DND-41 (cell line): ENCODE measurements at regions not wholly inside any gene's neighbourhood (a gene's known extent, or its start where the extent isn't known, plus 50 kb on each side); places are given as distances from the start of the nearest gene placed in this dataset.

Source experiments
- ATAC-seq: fragments of 200-7000 bp; cut with Tn5 transposase; 3 replicates; pipeline ENCODE4 v1.9.1; 2021; ENCODE audit warnings: low read depth; ENCODE audit not compliant: insufficient read depth
- DNase-seq: peaks from one replicate; pipeline ENCODE4 v3.0.0-alpha.2; 2020
- H2AFZ ChIP-seq: 2 replicates; pipeline ENCODE4 v1.6.0; 2012; ENCODE audit warnings: low read depth, low read length
- H3K27ac ChIP-seq: 2 replicates; pipeline ENCODE4 v1.5.1; 2012; ENCODE audit warnings: low read length, inconsistent platforms
- H3K27me3 ChIP-seq: fragments of 200-600 bp; sonication (generic); 2 replicates; pipeline ENCODE4 v1.6.0; 2012; ENCODE audit warnings: low read length, mild to moderate bottlenecking, inconsistent platforms; ENCODE audit not compliant: insufficient read depth, poor library complexity
- H3K36me3 ChIP-seq: 2 replicates; pipeline ENCODE4 v1.5.1; 2012; ENCODE audit warnings: low read length, inconsistent platforms; ENCODE audit not compliant: insufficient read depth
- H3K4me1 ChIP-seq: 2 replicates; pipeline ENCODE4 v1.5.1; 2012; ENCODE audit warnings: mild to moderate bottlenecking, low read length; ENCODE audit not compliant: insufficient read depth
- H3K4me2 ChIP-seq: 2 replicates; pipeline ENCODE4 v1.6.0; 2012; ENCODE audit warnings: mild to moderate bottlenecking, moderate library complexity, low read length, inconsistent platforms; ENCODE audit not compliant: insufficient read depth
- H3K4me3 ChIP-seq, 2 experiments: fragments of 200-600 bp in 1 of 2; shearing (Covaris generic) in 1 of 2; 2 replicates each; pipeline ENCODE4 v1.5.1; 2012 to 2016; ENCODE audit warnings: inconsistent platforms in 2 of 2, low read length in 2 of 2, mild to moderate bottlenecking in 2 of 2, low read depth in 1 of 2, moderate library complexity in 1 of 2
- H3K79me2 ChIP-seq: 2 replicates; pipeline ENCODE4 v1.6.0; 2012; ENCODE audit warnings: low read length, inconsistent platforms; ENCODE audit not compliant: insufficient read depth
- H3K9ac ChIP-seq: 2 replicates; pipeline ENCODE4 v1.6.0; 2012; ENCODE audit warnings: low read depth, mild to moderate bottlenecking, inconsistent platforms, low read length, moderate library complexity
- H3K9me3 ChIP-seq: 2 replicates; pipeline ENCODE4 v1.5.1; 2012; ENCODE audit warnings: low read length, moderate library complexity, mild to moderate bottlenecking, inconsistent platforms; ENCODE audit not compliant: insufficient read depth, severe bottlenecking
- H4K20me1 ChIP-seq: 2 replicates; pipeline ENCODE4 v1.6.0; 2012; ENCODE audit warnings: low read length; ENCODE audit not compliant: insufficient read depth
- CTCF ChIP-seq: IDR thresholded peaks from 2 replicates; pipeline ENCODE4 v1.5.1; 2012; ENCODE audit warnings: borderline replicate concordance, low read length, moderate library complexity, mild to moderate bottlenecking; ENCODE audit not compliant: poor library complexity, severe bottlenecking; ENCODE audit errors: extremely low read depth
- EZH2 ChIP-seq: IDR thresholded peaks from 3 replicates; pipeline ENCODE4 v1.6.1; 2012; ENCODE audit warnings: borderline replicate concordance, low read depth, mild to moderate bottlenecking, moderate library complexity, low read length, inconsistent platforms; ENCODE audit not compliant: severe bottlenecking

- Histone ChIP-seq H3K9me3 (no peaks in the 10 kb centered on the region), H3K27me3 (peaks cover 3% of the 10 kb centered on the region), H3K4me1 (no peaks in the 10 kb centered on the region), H3K36me3 (no peaks in the 10 kb centered on the region), H3K27ac (no peak overlapping the region), H3K79me2 (no peaks in the 10 kb centered on the region), H3K4me2 (no peak overlapping the region), H4K20me1 (no peaks in the 10 kb centered on the region), H2AFZ (no peak overlapping the region), H3K9ac (no peak overlapping the region), H3K4me3 (no peak overlapping the region)
- ATAC-seq (no peak), DNase-seq (no peak)
- TF ChIP-seq CTCF = no peak
- no peak for TF ChIP-seq EZH2
These were observed 53.7 kb upstream of the NPAS2 start for GRCh38 chr2:100766256-100766655.

- H3K36me3 ChIP-seq = no peaks in the 10 kb centered on the region
- H3K4me3 ChIP-seq = no peak overlapping the region
- H3K79me2 ChIP-seq = no peaks in the 10 kb centered on the region
- ATAC-seq = no peak
- H3K27me3 ChIP-seq = peaks cover 3% of the 10 kb centered on the region
- no peaks in the 10 kb centered on the region for H4K20me1 ChIP-seq
- TF ChIP-seq EZH2 (no peak), CTCF (no peak)
- no peak overlapping the region for H3K4me2 ChIP-seq
- H3K9ac ChIP-seq = no peak overlapping the region
- H3K9me3 ChIP-seq = no peaks in the 10 kb centered on the region
- H3K4me1 ChIP-seq = no peaks in the 10 kb centered on the region
- no peak for DNase-seq
- H3K27ac ChIP-seq = no peak overlapping the region
- no peak overlapping the region for H2AFZ ChIP-seq
These were observed 53.1 kb upstream of the NPAS2 start for GRCh38 chr2:100766806-100767205.

GRCh38 chr2:100767224-100767653 is 52.7 kb upstream of the NPAS2 start:
- H3K27me3 ChIP-seq = peaks cover 3% of the 10 kb centered on the region
- no peaks in the 10 kb centered on the region for H4K20me1 ChIP-seq
- no peaks in the 10 kb centered on the region for H3K36me3 ChIP-seq
- no peaks in the 10 kb centered on the region for H3K79me2 ChIP-seq
- no peak overlapping the region for H3K4me3 ChIP-seq
- no peaks in the 10 kb centered on the region for H3K9me3 ChIP-seq
- no peaks in the 10 kb centered on the region for H3K4me1 ChIP-seq
- ATAC-seq = no peak
- no peak overlapping the region for H3K4me2 ChIP-seq
- TF ChIP-seq CTCF (no peak), EZH2 (no peak)
- DNase-seq = no peak
- H2AFZ ChIP-seq = no peak overlapping the region
- H3K9ac ChIP-seq = no peak overlapping the region
- no peak overlapping the region for H3K27ac ChIP-seq
